ENCODE measurements at regions not wholly inside any gene's neighbourhood (a gene's known extent, or its start where the extent isn't known, plus 50 kb on each side); places are given as distances from the start of the nearest gene placed in this dataset.

GRCh38 chr1:96473791-96474434 is 247.7 kb upstream of the PTBP2 start:
- DNase-seq (ENCODE audit: low spot score), result no peak
- in situ Hi-C loops (cut with MboI; ENCODE audit: low pct_unique_long_range_greater_than_20kb, low sequenced_read_pairs, unreplicated experiment), result no loop called here
- TF ChIP-seq, protein P1, sequence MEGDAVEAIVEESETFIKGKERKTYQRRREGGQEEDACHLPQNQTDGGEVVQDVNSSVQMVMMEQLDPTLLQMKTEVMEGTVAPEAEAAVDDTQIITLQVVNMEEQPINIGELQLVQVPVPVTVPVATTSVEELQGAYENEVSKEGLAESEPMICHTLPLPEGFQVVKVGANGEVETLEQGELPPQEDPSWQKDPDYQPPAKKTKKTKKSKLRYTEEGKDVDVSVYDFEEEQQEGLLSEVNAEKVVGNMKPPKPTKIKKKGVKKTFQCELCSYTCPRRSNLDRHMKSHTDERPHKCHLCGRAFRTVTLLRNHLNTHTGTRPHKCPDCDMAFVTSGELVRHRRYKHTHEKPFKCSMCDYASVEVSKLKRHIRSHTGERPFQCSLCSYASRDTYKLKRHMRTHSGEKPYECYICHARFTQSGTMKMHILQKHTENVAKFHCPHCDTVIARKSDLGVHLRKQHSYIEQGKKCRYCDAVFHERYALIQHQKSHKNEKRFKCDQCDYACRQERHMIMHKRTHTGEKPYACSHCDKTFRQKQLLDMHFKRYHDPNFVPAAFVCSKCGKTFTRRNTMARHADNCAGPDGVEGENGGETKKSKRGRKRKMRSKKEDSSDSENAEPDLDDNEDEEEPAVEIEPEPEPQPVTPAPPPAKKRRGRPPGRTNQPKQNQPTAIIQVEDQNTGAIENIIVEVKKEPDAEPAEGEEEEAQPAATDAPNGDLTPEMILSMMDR (IDR thresholded peaks at IDR 0.05; ENCODE audit: extremely low read depth, insufficient read depth, missing control alignments), result no peak

- TF ChIP-seq, protein P1 (IDR thresholded peaks at IDR 0.05; ENCODE audit: extremely low read depth, insufficient read depth, missing control alignments), result no peak
- no peak for DNase-seq (ENCODE audit: low spot score)
- in situ Hi-C loops (cut with MboI; ENCODE audit: low pct_unique_long_range_greater_than_20kb, low sequenced_read_pairs, unreplicated experiment), result no loop called here
These were observed 246.4 kb upstream of the PTBP2 start for GRCh38 chr1:96474985-96475743.

GRCh38 chr1:96475903-96476302 is 245.7 kb upstream of the PTBP2 start:
- TF ChIP-seq, protein P1 (IDR thresholded peaks at IDR 0.05; ENCODE audit: extremely low read depth, insufficient read depth, missing control alignments), result no peak
- in situ Hi-C loops (cut with MboI; ENCODE audit: low pct_unique_long_range_greater_than_20kb, low sequenced_read_pairs, unreplicated experiment), result no loop called here
- no peak for DNase-seq (ENCODE audit: low spot score)

DNA sequence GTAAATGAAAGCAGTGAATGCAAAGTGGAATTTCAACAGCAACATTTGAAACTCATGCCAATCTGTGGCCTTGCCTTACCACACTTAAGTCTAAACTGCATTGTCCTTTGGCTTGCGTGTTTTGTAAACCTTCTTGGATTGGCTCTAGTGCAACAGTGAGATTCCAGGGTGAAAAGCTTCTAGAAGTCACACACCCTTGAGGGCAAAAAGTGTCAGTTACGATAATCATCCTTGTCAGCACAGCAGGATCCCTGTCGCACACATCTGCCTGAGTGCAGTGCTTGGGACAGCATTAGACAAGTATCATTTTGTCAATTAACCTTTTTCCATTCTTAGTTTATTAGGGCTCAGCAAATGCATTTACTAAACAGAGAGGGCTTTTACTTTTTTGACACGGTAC is 243.4 kb upstream of the PTBP2 start:
- TF ChIP-seq, protein P1 (IDR thresholded peaks at IDR 0.05; ENCODE audit: extremely low read depth, insufficient read depth, missing control alignments), result no peak
- no peak for DNase-seq (ENCODE audit: low spot score)
- in situ Hi-C loops (cut with MboI; ENCODE audit: low pct_unique_long_range_greater_than_20kb, low sequenced_read_pairs, unreplicated experiment), result no loop called here

- in situ Hi-C loops (cut with MboI; ENCODE audit: low pct_unique_long_range_greater_than_20kb, low sequenced_read_pairs, unreplicated experiment), result no loop called here
- TF ChIP-seq, protein P1 (IDR thresholded peaks at IDR 0.05; ENCODE audit: extremely low read depth, insufficient read depth, missing control alignments), result no peak
- no peak for DNase-seq (ENCODE audit: low spot score)
These were observed 240.2 kb upstream of the PTBP2 start for GRCh38 chr1:96481409-96481808.

DNA sequence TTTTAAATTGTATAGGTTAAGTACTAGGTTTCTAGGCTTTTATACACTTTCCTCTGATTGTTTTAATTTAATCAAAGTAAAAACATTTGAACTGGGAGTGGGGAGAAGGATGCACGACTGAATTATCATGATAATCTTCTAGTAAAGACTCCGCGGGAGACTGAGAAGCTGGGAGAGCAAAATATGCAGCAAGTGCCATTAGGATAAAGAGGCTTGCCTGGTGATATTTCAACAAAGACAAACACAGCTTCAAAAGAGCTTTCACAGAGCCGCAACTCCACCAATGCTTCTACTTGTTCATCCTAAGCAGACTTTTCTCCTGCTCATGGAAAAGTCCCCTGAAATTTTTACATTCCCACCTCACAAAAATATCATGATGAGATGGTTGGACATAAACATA is 239.0 kb upstream of the PTBP2 start:
- TF ChIP-seq, protein P1 (IDR thresholded peaks at IDR 0.05; ENCODE audit: extremely low read depth, insufficient read depth, missing control alignments), result no peak
- in situ Hi-C loops (cut with MboI; ENCODE audit: low pct_unique_long_range_greater_than_20kb, low sequenced_read_pairs, unreplicated experiment), result no loop called here
- DNase-seq (ENCODE audit: low spot score), result no peak
